HG02623 (cell line): ENCODE measurements at regions not wholly inside any gene's neighbourhood (a gene's known extent, or its start where the extent isn't known, plus 50 kb on each side); places are given as distances from the start of the nearest gene placed in this dataset.

Source experiments
- ATAC-seq: cut with Tn5 transposase; IDR thresholded peaks from one replicate; pipeline ENCODE4 v1.9.1; 2021; ENCODE audit warnings: moderate library complexity; ENCODE audit not compliant: unreplicated experiment

- no peak for ATAC-seq
Observed at GRCh38 chr1:208628022-208628914, 384.1 kb upstream of the PLXNA2 start.

- ATAC-seq, result no peak
Observed at GRCh38 chr1:208631092-208631491, 386.9 kb upstream of the PLXNA2 start.

GRCh38 chr1:208631506-208631905 lies 387.3 kb upstream of the PLXNA2 start:
- no peak for ATAC-seq

GRCh38 chr1:208634346-208635140 lies 390.4 kb upstream of the PLXNA2 start:
- ATAC-seq, result no peak

GRCh38 chr1:208637181-208637580 lies 393.0 kb upstream of the PLXNA2 start:
- no peak for ATAC-seq

- no peak for ATAC-seq
Observed at GRCh38 chr1:208639382-208639781, 395.2 kb upstream of the PLXNA2 start.

- ATAC-seq, result no peak
Observed at GRCh38 chr1:208640295-208640694, 396.1 kb upstream of the PLXNA2 start.

- no peak for ATAC-seq
Observed at GRCh38 chr1:208641579-208642280, 397.5 kb upstream of the PLXNA2 start.

- ATAC-seq, result no peak
Observed at GRCh38 chr1:208643005-208643597, 398.9 kb upstream of the PLXNA2 start.

GRCh38 chr1:208644401-208645160 lies 400.4 kb upstream of the PLXNA2 start:
- ATAC-seq, result no peak

GRCh38 chr1:208646431-208646830 lies 402.2 kb upstream of the PLXNA2 start:
- no peak for ATAC-seq

- no peak for ATAC-seq
Observed at GRCh38 chr1:208648146-208648545, 404.0 kb upstream of the PLXNA2 start.

GRCh38 chr1:208652296-208653160 lies 408.3 kb upstream of the PLXNA2 start:
- ATAC-seq, result peak; percentile 86

GRCh38 chr1:208653426-208653825 lies 409.2 kb upstream of the PLXNA2 start:
- no peak for ATAC-seq

GRCh38 chr1:208654241-208654640 lies 410.1 kb upstream of the PLXNA2 start:
- ATAC-seq, result no peak

- no peak for ATAC-seq
Observed at GRCh38 chr1:208665936-208666335, 421.8 kb upstream of the PLXNA2 start.

GRCh38 chr1:208668991-208669390 lies 424.8 kb upstream of the PLXNA2 start:
- ATAC-seq, result no peak

GRCh38 chr1:208670778-208671177 lies 426.6 kb upstream of the PLXNA2 start:
- no peak for ATAC-seq
